PC-9 (cell line): ENCODE measurements at regions not wholly inside any gene's neighbourhood (a gene's known extent, or its start where the extent isn't known, plus 50 kb on each side); places are given as distances from the start of the nearest gene placed in this dataset.

Source experiments
- CTCF ChIP-seq: fragments of 200-600 bp; sonication (generic); conservative IDR thresholded peaks from 2 replicates; pipeline ENCODE4 v1.6.1; 2017; ENCODE audit warnings: mixed run types, antibody characterized with exemption, mild to moderate bottlenecking, moderate library complexity
- EZH2 ChIP-seq: fragments of 200-600 bp; sonication (generic); IDR thresholded peaks from 2 replicates; pipeline ENCODE4 v1.8.0; 2017; ENCODE audit warnings: antibody characterized with exemption, low read depth

GRCh38 chr9:90256345-90256744 lies 386.3 kb downstream of the DIRAS2 start:
- TF ChIP-seq CTCF (no peak), EZH2 (no peak)
